Suprapubic skin (tissue), 4 donors: ENCODE measurements at regions not wholly inside any gene's neighbourhood (a gene's known extent, or its start where the extent isn't known, plus 50 kb on each side); places are given as distances from the start of the nearest gene placed in this dataset.

ENCODE experiments used
- DNase-seq, 2 donors: peaks; one replicate each; pipeline ENCODE4 v3.0.0-alpha.2; 2019; ENCODE audit warnings: low spot score in 2 of 2
- H3K27ac ChIP-seq: fragments of 200-600 bp; sonication (generic); one replicate; pipeline ENCODE4 v1.5.1; 2019
- H3K27me3 ChIP-seq: fragments of 200-600 bp; sonication (generic); one replicate; pipeline ENCODE4 v1.5.1; 2019
- H3K36me3 ChIP-seq: fragments of 200-600 bp; sonication (generic); one replicate; pipeline ENCODE4 v1.5.1; 2019
- H3K4me1 ChIP-seq: fragments of 200-600 bp; sonication (generic); one replicate; pipeline ENCODE4 v1.5.1; 2019
- H3K4me3 ChIP-seq: fragments of 200-600 bp; sonication (generic); one replicate; pipeline ENCODE4 v1.5.1; 2019; ENCODE audit warnings: mild to moderate bottlenecking
- H3K9me3 ChIP-seq: fragments of 200-600 bp; sonication (generic); one replicate; pipeline ENCODE4 v1.5.1; 2019
- CTCF ChIP-seq, 2 donors: fragments of 200-600 bp in 1 of 2; fragments of 450-650 bp in 1 of 2; sonication (generic) in 1 of 2; IDR thresholded peaks; one replicate each; pipeline ENCODE4 v1.5.1; 2016 to 2019; ENCODE audit warnings: antibody characterized with exemption in 2 of 2, mild to moderate bottlenecking in 1 of 2, moderate library complexity in 1 of 2
- EP300 ChIP-seq: sonication (generic); formaldehyde crosslinking; IDR thresholded peaks from one replicate; pipeline ENCODE4 v1.6.1; 2017; ENCODE audit warnings: antibody characterized with exemption
- POLR2A ChIP-seq, 2 donors: fragments of 450-650 bp; IDR thresholded peaks; one replicate each; pipeline ENCODE4 v1.6.1; 2017; ENCODE audit warnings: antibody characterized with exemption in 2 of 2, mild to moderate bottlenecking in 2 of 2, moderate library complexity in 2 of 2
- POLR2AphosphoS5 ChIP-seq, 3 donors: sonication (generic); formaldehyde crosslinking; IDR thresholded peaks; one replicate each; pipeline ENCODE4 v1.6.1; 2017; ENCODE audit warnings: antibody characterized with exemption in 3 of 3
- WGBS: methylation state at CpG from one replicate; pipeline ENCODE4 v1.1.5; 2018; 5-methylcytosine and 5-hydroxymethylcytosine counted together

- WGBS, result 48% methylated on average over 2 of the region's 2 CpGs
- DNase-seq, result no peak
- H3K9me3 ChIP-seq, result no peaks in the 10 kb centered on the region
- H3K4me1 ChIP-seq, result peaks cover 7% of the 10 kb centered on the region
- H3K27me3 ChIP-seq, result no peaks in the 10 kb centered on the region
- H3K4me3 ChIP-seq, result no peak overlapping the region
- no peaks in the 10 kb centered on the region for H3K36me3 ChIP-seq
- H3K27ac ChIP-seq, result no peak overlapping the region
- TF ChIP-seq CTCF (IDR thresholded peaks at IDR 0.05) (no peak), EP300 (no peak), POLR2A (IDR thresholded peaks at IDR 0.05) (no peak), POLR2AphosphoS5 (IDR thresholded peaks at IDR 0.05) (no peak)
These were observed 282.6 kb upstream of the FN1 start for GRCh38 chr2:215718436-215718835.

- Histone ChIP-seq H3K27ac (no peak overlapping the region), H3K4me1 (peaks cover 12% of the 10 kb centered on the region), H3K9me3 (no peaks in the 10 kb centered on the region), H3K36me3 (no peaks in the 10 kb centered on the region), H3K4me3 (no peak overlapping the region), H3K27me3 (no peaks in the 10 kb centered on the region)
- TF ChIP-seq POLR2A (IDR thresholded peaks at IDR 0.05) (no peak), CTCF (IDR thresholded peaks at IDR 0.05) (no peak), POLR2AphosphoS5 (IDR thresholded peaks at IDR 0.05) (no peak), EP300 (no peak)
- DNase-seq, result no peak
- WGBS, result 72% methylated on average over 11 of the region's 11 CpGs
These were observed 281.9 kb upstream of the FN1 start for GRCh38 chr2:215717501-215718381.

GRCh38 chr2:215716956-215717355, 281.1 kb upstream of the FN1 start:
- TF ChIP-seq POLR2AphosphoS5 (IDR thresholded peaks at IDR 0.05) (no peak), POLR2A (IDR thresholded peaks at IDR 0.05) (no peak), EP300 (no peak), CTCF (IDR thresholded peaks at IDR 0.05) (no peak)
- Histone ChIP-seq H3K27me3 (no peaks in the 10 kb centered on the region), H3K4me3 (no peak overlapping the region), H3K4me1 (peaks cover 20% of the 10 kb centered on the region), H3K27ac (no peak overlapping the region), H3K36me3 (no peaks in the 10 kb centered on the region), H3K9me3 (no peaks in the 10 kb centered on the region)
- DNase-seq, result no peak
- WGBS, result 90% methylated on average over 6 of the region's 6 CpGs

GRCh38 chr2:215712871-215713790, 277.3 kb upstream of the FN1 start:
- DNase-seq, result no peak
- 20% methylated on average over 2 of the region's 2 CpGs for WGBS
- H3K9me3 ChIP-seq, result no peaks in the 10 kb centered on the region
- TF ChIP-seq CTCF (IDR thresholded peaks at IDR 0.05) (no peak), POLR2AphosphoS5 (IDR thresholded peaks at IDR 0.05) (no peak), EP300 (no peak), POLR2A (IDR thresholded peaks at IDR 0.05) (no peak)
- peaks cover 23% of the 10 kb centered on the region for H3K4me1 ChIP-seq
- no peak overlapping the region for H3K4me3 ChIP-seq
- H3K27ac ChIP-seq, result peak overlapping the region; percentile 18
- no peaks in the 10 kb centered on the region for H3K27me3 ChIP-seq
- H3K36me3 ChIP-seq, result no peaks in the 10 kb centered on the region
